ENCODE measurements at regions not wholly inside any gene's neighbourhood (a gene's known extent, or its start where the extent isn't known, plus 50 kb on each side); places are given as distances from the start of the nearest gene placed in this dataset.
"Not testable (repeated sequence)": the region's sequence is repeated elsewhere in the genome, so short reads cannot be mapped to it uniquely, and the experiment has no call there.

GRCh38 chr6:21744331-21744730, 150.8 kb downstream of the SOX4 start:
- no peaks in the 10 kb centered on the region for H3K4me1 Mint-ChIP-seq
- no peaks in the 10 kb centered on the region for H3K9me3 Mint-ChIP-seq

DNA sequence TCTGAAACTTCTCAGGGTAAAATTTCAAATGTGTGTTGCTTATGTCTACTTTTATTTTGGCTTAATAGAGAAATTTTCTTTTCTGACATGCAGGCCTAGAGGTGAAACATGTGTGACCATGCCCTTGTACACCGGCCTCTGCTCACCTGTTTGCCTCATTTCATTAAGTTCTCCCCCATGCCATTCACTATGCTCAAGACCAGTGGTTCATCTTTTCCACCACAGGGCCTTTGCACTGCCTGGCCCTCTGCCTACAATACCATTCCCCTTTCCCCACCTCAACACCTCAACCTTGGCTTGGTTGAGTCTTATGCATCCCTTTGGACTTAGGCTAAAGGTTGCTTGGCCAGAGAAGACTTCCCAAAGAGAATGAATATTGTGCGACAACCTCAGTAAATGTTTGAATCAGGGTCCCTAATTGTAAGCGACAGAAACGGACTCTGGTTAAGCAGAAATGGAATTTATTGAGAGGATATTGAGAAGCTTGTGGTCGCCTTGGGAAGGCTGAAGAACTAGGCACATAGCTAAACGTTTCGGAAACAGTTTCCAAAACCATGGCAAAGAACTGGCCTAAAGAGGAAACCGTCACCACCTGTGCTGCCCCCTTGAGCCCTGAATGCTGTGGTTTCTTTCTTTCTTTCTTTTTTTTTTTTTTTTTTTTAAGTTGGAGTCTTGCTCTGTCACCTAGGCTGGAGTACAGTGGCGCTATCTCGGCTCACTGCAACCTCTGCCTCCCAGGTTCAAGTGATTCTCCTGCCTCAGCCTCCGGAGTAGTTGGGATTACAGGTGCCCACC, 152.2 kb downstream of the SOX4 start:
- no peaks in the 10 kb centered on the region for H3K4me1 Mint-ChIP-seq
- H3K27ac Mint-ChIP-seq: no peak overlapping the region
- ATAC-seq (replicated peaks): no peak
- no peaks in the 10 kb centered on the region for H3K27me3 Mint-ChIP-seq
- no peaks in the 10 kb centered on the region for H3K36me3 Mint-ChIP-seq (ENCODE audit: low read depth)
- no peak overlapping the region for H3K4me3 Mint-ChIP-seq
- H3K9me3 Mint-ChIP-seq: no peaks in the 10 kb centered on the region

More at GRCh38 chr6:21744331-21744730, 150.8 kb downstream of the SOX4 start:
- no peaks in the 10 kb centered on the region for H3K36me3 Mint-ChIP-seq (ENCODE audit: low read depth)
- no peak overlapping the region for H3K27ac Mint-ChIP-seq
- H3K4me3 Mint-ChIP-seq: no peak overlapping the region
- no peaks in the 10 kb centered on the region for H3K27me3 Mint-ChIP-seq
- ATAC-seq (replicated peaks): no peak

DNA sequence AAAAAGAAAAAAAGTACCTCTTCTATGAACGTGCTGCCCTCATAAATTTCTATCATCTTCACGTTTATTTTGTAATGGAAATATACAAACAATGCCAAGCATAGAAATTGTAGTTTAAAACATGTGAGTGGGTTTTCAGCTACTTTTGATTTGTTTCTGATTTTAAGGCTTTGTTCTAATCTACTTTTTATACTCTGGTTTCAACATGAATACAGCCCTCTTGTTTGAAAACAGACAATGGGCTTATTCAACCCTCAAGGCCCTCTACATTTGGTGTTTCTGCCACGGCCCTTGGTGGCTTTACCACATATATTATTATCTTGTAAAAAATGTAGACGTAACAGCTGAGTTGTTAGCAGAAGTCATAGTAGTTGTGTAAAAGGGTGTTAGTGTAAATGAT, 153.9 kb downstream of the SOX4 start:
- no peak for ATAC-seq (replicated peaks)
- no peaks in the 10 kb centered on the region for H3K36me3 Mint-ChIP-seq (ENCODE audit: low read depth)
- no peaks in the 10 kb centered on the region for H3K4me1 Mint-ChIP-seq
- no peak overlapping the region for H3K27ac Mint-ChIP-seq
- H3K27me3 Mint-ChIP-seq: no peaks in the 10 kb centered on the region
- H3K9me3 Mint-ChIP-seq: no peaks in the 10 kb centered on the region
- no peak overlapping the region for H3K4me3 Mint-ChIP-seq

- Mint-ChIP-seq H3K9me3 (no peaks in the 10 kb centered on the region), H3K27me3 (peaks cover 4% of the 10 kb centered on the region), H3K36me3 (ENCODE audit: low read depth) (no peaks in the 10 kb centered on the region), H3K4me3 (no peak overlapping the region), H3K4me1 (no peaks in the 10 kb centered on the region), H3K27ac (no peak overlapping the region)
- ATAC-seq (replicated peaks): no peak
Observed at GRCh38 chr6:21748343-21749056, 154.9 kb downstream of the SOX4 start.

DNA sequence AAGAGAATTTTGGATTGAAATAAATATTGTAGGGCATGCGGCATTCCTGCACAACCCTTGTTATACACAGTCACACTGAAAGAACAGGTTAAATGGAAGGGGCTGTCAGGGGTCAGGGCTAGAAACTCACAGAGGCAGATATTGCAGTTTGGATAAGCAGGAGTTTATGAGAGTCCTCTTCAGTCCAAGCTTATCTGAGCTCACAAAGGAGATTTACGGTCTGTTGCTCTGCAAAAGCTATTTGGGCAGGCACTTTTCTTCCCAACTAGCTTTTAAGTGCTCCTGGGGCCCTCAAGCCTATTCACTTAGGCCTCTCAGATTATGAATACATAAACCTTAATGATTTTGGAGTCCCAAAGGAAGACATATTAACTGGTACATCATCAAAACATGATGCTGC, 156.2 kb downstream of the SOX4 start:
- ATAC-seq (replicated peaks): no peak
- H3K4me1 Mint-ChIP-seq: no peaks in the 10 kb centered on the region
- H3K9me3 Mint-ChIP-seq: no peaks in the 10 kb centered on the region
- no peak overlapping the region for H3K27ac Mint-ChIP-seq
- peaks cover 4% of the 10 kb centered on the region for H3K27me3 Mint-ChIP-seq
- no peaks in the 10 kb centered on the region for H3K36me3 Mint-ChIP-seq (ENCODE audit: low read depth)
- no peak overlapping the region for H3K4me3 Mint-ChIP-seq

DNA sequence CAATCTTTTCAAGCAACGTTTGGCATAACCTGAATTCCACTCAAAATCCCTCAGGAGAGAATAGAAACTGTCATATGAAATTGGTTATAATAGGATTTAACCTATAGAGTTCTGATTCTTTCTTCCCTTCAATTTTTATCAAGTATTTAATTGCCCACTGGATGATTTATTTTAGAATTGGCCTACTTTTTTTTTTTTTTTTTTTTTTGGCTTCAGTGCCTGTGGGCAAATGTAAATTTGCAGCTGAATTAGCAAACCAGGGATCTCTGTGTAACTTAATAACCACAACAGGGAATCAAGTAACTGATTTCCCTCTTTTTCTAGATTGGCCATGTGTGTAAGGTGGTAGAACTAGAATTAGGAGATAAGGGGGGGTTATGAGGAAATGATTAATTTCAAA, 157.0 kb downstream of the SOX4 start:
- Mint-ChIP-seq H3K4me3 (no peak overlapping the region), H3K9me3 (no peaks in the 10 kb centered on the region), H3K27ac (no peak overlapping the region), H3K4me1 (no peaks in the 10 kb centered on the region), H3K36me3 (ENCODE audit: low read depth) (no peaks in the 10 kb centered on the region), H3K27me3 (peaks cover 4% of the 10 kb centered on the region)
- ATAC-seq (replicated peaks): no peak

DNA sequence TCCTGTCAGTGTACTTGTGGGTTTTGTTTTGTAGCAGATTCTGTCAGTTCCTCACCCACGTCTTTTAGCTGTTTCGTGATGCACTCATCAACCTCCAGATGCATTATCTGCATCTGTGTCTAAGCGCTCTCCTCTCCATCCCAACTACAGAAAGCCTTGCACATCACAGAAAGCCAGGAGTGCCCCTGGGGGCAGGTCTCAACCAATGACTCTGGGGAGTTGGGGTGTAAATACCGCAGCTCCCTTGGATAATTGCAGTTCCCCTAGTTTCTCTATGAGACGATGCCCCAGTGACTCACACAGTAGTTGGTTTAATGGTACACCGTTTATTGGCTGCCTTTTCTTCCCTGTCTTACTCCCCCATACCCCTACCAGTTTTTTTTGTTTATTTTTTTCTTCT, 158.1 kb downstream of the SOX4 start:
- no peaks in the 10 kb centered on the region for H3K36me3 Mint-ChIP-seq (ENCODE audit: low read depth)
- no peak overlapping the region for H3K27ac Mint-ChIP-seq
- no peak for ATAC-seq (replicated peaks)
- H3K27me3 Mint-ChIP-seq: peaks cover 4% of the 10 kb centered on the region
- no peaks in the 10 kb centered on the region for H3K9me3 Mint-ChIP-seq
- H3K4me1 Mint-ChIP-seq: no peaks in the 10 kb centered on the region
- H3K4me3 Mint-ChIP-seq: no peak overlapping the region

GRCh38 chr6:21752054-21752811, 158.7 kb downstream of the SOX4 start:
- no peak overlapping the region for H3K27ac Mint-ChIP-seq
- ATAC-seq (replicated peaks): no peak
- H3K4me3 Mint-ChIP-seq: no peak overlapping the region
- no peaks in the 10 kb centered on the region for H3K36me3 Mint-ChIP-seq (ENCODE audit: low read depth)
- H3K27me3 Mint-ChIP-seq: peaks cover 4% of the 10 kb centered on the region
- no peaks in the 10 kb centered on the region for H3K9me3 Mint-ChIP-seq
- no peaks in the 10 kb centered on the region for H3K4me1 Mint-ChIP-seq

DNA sequence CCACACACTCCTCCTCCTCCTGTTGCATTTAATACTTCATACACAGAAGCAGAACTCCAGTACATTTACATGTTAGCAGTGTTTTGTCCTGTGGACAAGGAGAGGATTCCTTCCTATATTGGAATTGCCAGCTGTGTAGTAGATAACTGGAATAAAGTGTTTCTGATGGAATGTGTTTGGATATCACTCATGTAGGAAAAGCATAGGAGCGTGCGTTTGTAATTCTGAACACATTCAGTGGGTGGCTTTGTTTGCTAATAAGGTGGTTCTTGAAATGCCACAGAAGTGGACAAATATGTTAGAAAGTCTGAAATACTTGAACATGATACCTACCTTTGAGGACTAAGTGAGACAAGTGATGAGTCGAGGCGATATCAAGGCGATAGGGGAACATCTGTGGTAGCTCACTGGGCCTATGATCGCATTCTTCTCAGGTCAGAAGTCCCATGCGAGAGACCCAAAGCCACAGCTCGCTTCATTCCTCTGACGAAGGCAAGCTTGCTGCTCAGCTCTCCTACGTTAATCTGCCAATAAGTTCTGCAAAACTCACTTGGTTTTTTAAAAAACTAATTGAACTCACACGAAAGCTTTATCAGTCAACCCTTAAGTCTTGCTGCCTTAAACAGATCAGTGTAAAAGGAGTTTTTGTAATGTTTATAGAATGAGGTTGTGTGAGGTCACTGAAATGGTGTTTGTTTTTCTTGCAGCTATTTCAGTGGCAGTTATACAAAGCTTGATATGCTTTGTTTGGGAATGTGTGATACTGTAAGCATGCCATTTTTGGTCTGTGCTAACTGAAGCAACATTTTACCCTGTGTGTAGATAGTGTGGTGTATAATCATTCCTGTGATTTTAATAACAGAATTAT, 159.9 kb downstream of the SOX4 start:
- no peak overlapping the region for H3K27ac Mint-ChIP-seq
- ATAC-seq (replicated peaks): no peak
- no peaks in the 10 kb centered on the region for H3K4me1 Mint-ChIP-seq
- H3K4me3 Mint-ChIP-seq: no peak overlapping the region
- H3K9me3 Mint-ChIP-seq: no peaks in the 10 kb centered on the region
- H3K36me3 Mint-ChIP-seq (ENCODE audit: low read depth): no peaks in the 10 kb centered on the region
- H3K27me3 Mint-ChIP-seq: peaks cover 4% of the 10 kb centered on the region

DNA sequence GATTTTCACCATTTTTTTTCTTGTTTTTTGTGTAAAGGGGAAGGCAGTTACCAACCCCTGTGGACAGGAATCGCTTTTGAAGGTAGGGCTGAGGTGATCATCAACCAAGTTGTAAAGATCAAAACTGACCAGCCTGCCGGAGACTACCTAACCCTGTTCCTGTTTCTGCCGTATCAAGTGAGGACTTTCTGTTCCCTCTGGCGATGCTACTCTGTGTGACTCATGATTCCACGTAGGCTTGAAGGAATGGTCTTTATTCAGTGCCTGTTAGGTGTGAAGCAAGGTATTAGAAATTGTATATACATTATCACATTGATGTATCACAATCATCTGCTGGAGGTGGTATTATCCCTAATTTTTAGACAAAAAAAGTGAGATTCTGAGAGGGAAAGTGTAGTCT, 161.3 kb downstream of the SOX4 start:
- Mint-ChIP-seq H3K36me3 (ENCODE audit: low read depth) (no peaks in the 10 kb centered on the region), H3K9me3 (no peaks in the 10 kb centered on the region), H3K4me1 (no peaks in the 10 kb centered on the region), H3K27me3 (peaks cover 4% of the 10 kb centered on the region), H3K4me3 (no peak overlapping the region), H3K27ac (no peak overlapping the region)
- ATAC-seq (replicated peaks): no peak

DNA sequence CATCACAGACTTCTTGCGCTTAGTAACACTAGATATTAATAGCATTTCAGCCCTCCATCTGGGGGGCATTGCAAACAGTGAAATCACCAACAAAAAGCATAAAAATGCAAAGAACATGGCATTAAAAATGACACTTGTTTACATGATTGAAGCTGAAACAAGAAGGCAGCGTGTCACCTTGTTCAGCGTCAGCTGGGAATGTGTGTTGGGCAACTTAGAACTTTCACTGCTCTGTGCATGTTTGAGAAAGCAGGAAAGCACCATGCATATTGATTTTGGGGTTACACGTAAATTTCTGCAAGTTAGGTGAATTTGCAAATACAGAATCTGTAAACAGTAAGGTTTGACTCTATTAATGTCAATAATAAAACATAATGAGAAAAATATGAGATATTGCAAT, 162.9 kb downstream of the SOX4 start:
- Mint-ChIP-seq H3K4me3 (no peak overlapping the region), H3K4me1 (no peaks in the 10 kb centered on the region), H3K27ac (no peak overlapping the region), H3K9me3 (no peaks in the 10 kb centered on the region), H3K36me3 (ENCODE audit: low read depth) (no peaks in the 10 kb centered on the region), H3K27me3 (peaks cover 4% of the 10 kb centered on the region)
- no peak for ATAC-seq (replicated peaks)

DNA sequence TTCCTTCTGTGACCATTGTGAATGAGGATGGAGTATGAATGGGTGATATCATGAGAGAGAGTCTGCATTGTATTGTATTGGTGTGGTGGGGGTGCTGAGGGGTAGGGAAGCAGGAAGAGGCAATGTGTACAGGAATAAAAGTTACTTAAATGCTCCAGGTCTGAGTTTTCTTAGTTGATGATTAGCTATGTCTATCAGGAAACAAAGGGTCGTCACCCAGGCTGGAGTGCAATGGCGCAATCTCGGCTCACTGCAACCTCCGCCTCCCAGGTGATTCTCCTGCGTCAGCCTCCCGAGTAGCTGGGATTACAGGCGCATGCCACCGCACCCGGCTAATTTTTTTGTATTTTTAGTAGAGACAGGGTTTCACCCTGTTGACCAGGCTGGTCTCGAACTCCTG, 163.8 kb downstream of the SOX4 start:
- H3K9me3 Mint-ChIP-seq; H3K27ac Mint-ChIP-seq; ATAC-seq (replicated peaks); H3K27me3 Mint-ChIP-seq; H3K4me1 Mint-ChIP-seq; H3K4me3 Mint-ChIP-seq; H3K36me3 Mint-ChIP-seq (ENCODE audit: low read depth): not testable (repeated sequence)

DNA sequence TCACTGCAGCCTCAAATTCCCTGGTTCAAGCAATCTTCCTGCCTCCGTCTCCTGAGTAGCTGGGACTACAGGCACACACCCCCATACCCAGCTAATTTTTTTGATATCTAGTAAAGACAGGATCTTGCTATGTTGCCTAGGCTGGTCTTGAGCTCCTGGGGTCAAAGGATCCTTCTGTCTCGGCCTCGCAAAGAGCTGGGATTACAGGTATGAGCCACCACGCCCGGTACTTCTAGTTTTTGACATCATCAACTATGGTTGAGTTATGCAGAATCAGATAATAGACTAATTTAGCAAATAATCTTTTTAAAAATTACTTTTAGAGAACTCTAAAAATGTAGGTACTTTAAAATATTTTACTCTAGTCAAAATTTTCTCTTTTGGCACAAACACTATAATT, 166.2 kb downstream of the SOX4 start:
- Mint-ChIP-seq H3K36me3 (ENCODE audit: low read depth) (no peaks in the 10 kb centered on the region), H3K27me3 (no peaks in the 10 kb centered on the region), H3K27ac (no peak overlapping the region), H3K4me1 (no peaks in the 10 kb centered on the region), H3K9me3 (no peaks in the 10 kb centered on the region), H3K4me3 (no peak overlapping the region)
- no peak for ATAC-seq (replicated peaks)

DNA sequence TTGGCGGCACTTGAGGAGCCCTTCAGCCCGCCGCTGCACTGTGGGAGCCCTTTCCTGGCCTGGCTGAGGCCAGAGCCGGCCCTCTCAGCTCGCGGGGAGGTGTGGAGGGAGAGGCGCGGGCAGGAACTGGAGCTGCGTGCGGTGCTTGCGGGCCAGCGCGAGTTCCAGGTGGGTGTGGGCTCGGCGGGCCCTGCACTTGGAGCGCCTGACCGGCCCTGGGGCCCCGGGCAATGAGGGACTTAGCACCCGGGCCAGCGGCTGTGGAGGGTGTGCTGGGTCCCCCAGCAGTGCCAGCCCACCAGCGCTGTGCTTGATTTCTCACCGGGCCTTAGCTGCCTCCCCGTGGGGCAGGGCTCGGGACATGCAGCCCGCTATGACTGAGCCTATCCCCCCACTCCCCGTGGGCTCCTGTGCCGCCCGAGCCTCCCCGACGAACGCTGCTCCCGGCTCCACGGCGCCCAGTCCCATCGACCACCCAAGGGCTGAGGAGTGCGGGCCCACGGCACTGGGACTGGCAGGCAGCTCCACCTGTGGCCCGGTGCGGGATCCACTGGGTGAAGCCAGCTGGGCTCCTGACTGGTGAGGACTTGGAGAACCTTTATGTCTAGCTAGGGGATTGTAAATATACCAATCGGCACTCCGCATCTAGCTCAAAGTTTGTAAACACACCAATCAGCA, 167.6 kb downstream of the SOX4 start:
- H3K27ac Mint-ChIP-seq; H3K4me1 Mint-ChIP-seq; ATAC-seq (replicated peaks); H3K27me3 Mint-ChIP-seq; H3K4me3 Mint-ChIP-seq; H3K9me3 Mint-ChIP-seq; H3K36me3 Mint-ChIP-seq (ENCODE audit: low read depth): not testable (repeated sequence)
